Ovary (tissue), 3 donors: ENCODE measurements at regions not wholly inside any gene's neighbourhood (a gene's known extent, or its start where the extent isn't known, plus 50 kb on each side); places are given as distances from the start of the nearest gene placed in this dataset.

Experiments
- CTCF ChIP-seq, 3 donors: fragments of 450-650 bp in 2 of 3; fragments of 200-600 bp in 1 of 3; IDR thresholded peaks; one replicate each; pipeline versions ENCODE4 v1.5.1 to v1.8.0; 2016 to 2022; ENCODE audit warnings: antibody characterized with exemption in 3 of 3, mild to moderate bottlenecking in 1 of 3
- POLR2A ChIP-seq: fragments of 450-650 bp; IDR thresholded peaks from one replicate; pipeline ENCODE4 v1.6.1; 2017; ENCODE audit warnings: antibody characterized with exemption, mild to moderate bottlenecking, moderate library complexity
- donor health status: DM: no; HTN: no; CAD: no.

DNA sequence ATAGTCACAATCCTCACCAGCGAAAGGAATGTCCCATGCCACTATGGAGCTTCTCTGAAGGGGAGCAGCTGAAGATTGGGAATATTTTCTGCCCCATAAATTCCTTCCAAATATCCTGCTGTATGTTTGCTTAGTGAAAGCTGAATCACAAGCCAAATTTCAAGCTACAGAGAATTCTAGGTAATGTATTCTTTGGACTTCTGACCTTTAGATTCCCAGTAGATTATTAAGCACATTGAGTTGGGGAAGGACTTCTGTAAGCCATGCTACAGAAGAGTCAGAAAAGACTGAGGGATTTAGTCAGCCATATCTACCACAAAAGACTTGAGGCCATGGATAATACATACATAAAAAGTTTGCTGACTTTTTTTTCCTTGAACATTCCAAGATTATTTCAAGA, 1342.0 kb upstream of the NUDT12 start:
- TF ChIP-seq POLR2A (no peak), CTCF (IDR thresholded peaks at IDR 0.05) (no peak)
